ENCODE measurements at regions not wholly inside any gene's neighbourhood (a gene's known extent, or its start where the extent isn't known, plus 50 kb on each side); places are given as distances from the start of the nearest gene placed in this dataset.

GRCh38 chr2:198309081-198309480 is 504.7 kb downstream of the PLCL1 start:
- TF ChIP-seq EP300 (IDR thresholded peaks at IDR 0.05) (no peak), CTCF (IDR thresholded peaks at IDR 0.05) (no peak), POLR2AphosphoS5 (IDR thresholded peaks at IDR 0.05) (no peak), POLR2A (IDR thresholded peaks at IDR 0.05; ENCODE audit: low read depth) (no peak)
- Histone ChIP-seq H3K4me1 (no peaks in the 10 kb centered on the region), H3K9me3 (no peaks in the 10 kb centered on the region), H3K4me3 (no peak overlapping the region), H3K27me3 (peaks cover 0 to 19% (median 1%) of the 10 kb centered on the region in 4 donors), H3K27ac (replicated peaks in 1 of 4) (no peak overlapping the region), H3K36me3 (no peaks in the 10 kb centered on the region)
- intact Hi-C loops (cut with DNase I): no loop called here
- DNase-seq (ENCODE audit: extremely low spot score): no peak
- WGBS: 89% methylated on average over 1 of the region's 1 CpG

GRCh38 chr2:198308368-198308767 is 504.0 kb downstream of the PLCL1 start:
- no peak for DNase-seq (ENCODE audit: extremely low spot score)
- 79% methylated on average over 3 of the region's 3 CpGs for WGBS
- H3K9me3 ChIP-seq: no peaks in the 10 kb centered on the region
- no peak overlapping the region for H3K27ac ChIP-seq (replicated peaks in 1 of 4)
- no peak overlapping the region for H3K4me3 ChIP-seq
- no peaks in the 10 kb centered on the region for H3K4me1 ChIP-seq
- no peaks in the 10 kb centered on the region for H3K36me3 ChIP-seq
- H3K27me3 ChIP-seq: peaks cover 0 to 12% (median 1%) of the 10 kb centered on the region in 4 donors
- TF ChIP-seq POLR2AphosphoS5 (IDR thresholded peaks at IDR 0.05) (no peak), POLR2A (IDR thresholded peaks at IDR 0.05; ENCODE audit: low read depth) (no peak), CTCF (IDR thresholded peaks at IDR 0.05) (no peak), EP300 (IDR thresholded peaks at IDR 0.05) (no peak)
- intact Hi-C loops (cut with DNase I): no loop called here

- Histone ChIP-seq H3K36me3 (no peaks in the 10 kb centered on the region), H3K4me3 (no peak overlapping the region), H3K4me1 (no peaks in the 10 kb centered on the region), H3K27ac (replicated peaks in 1 of 4) (no peak overlapping the region), H3K27me3 (peaks cover 0 to 6% (median 1%) of the 10 kb centered on the region in 4 donors), H3K9me3 (no peaks in the 10 kb centered on the region)
- no peak for DNase-seq (ENCODE audit: extremely low spot score)
- intact Hi-C loops (cut with DNase I): no loop called here
- TF ChIP-seq POLR2AphosphoS5 (IDR thresholded peaks at IDR 0.05): no peak
- TF ChIP-seq CTCF (IDR thresholded peaks at IDR 0.05): no peak
- TF ChIP-seq EP300 (IDR thresholded peaks at IDR 0.05): no peak
- no peak for TF ChIP-seq POLR2A (IDR thresholded peaks at IDR 0.05; ENCODE audit: low read depth)
- 85% methylated on average over 3 of the region's 3 CpGs for WGBS
These were observed 502.7 kb downstream of the PLCL1 start for GRCh38 chr2:198307093-198307492.

- H3K4me1 ChIP-seq: no peaks in the 10 kb centered on the region
- H3K27ac ChIP-seq (replicated peaks in 1 of 4): no peak overlapping the region
- H3K4me3 ChIP-seq: no peak overlapping the region
- intact Hi-C loops (cut with DNase I): no loop called here
- no peak for TF ChIP-seq EP300 (IDR thresholded peaks at IDR 0.05)
- no peak for TF ChIP-seq POLR2AphosphoS5 (IDR thresholded peaks at IDR 0.05)
- TF ChIP-seq POLR2A (IDR thresholded peaks at IDR 0.05; ENCODE audit: low read depth): no peak
- TF ChIP-seq CTCF (IDR thresholded peaks at IDR 0.05): no peak
- WGBS: 79% methylated on average over 4 of the region's 4 CpGs
- H3K27me3 ChIP-seq: peaks cover 0 to 4% (median 1%) of the 10 kb centered on the region in 4 donors
- H3K9me3 ChIP-seq: no peaks in the 10 kb centered on the region
- no peak for DNase-seq (ENCODE audit: extremely low spot score)
- H3K36me3 ChIP-seq: no peaks in the 10 kb centered on the region
These were observed 500.5 kb downstream of the PLCL1 start for GRCh38 chr2:198304859-198305258.

- Histone ChIP-seq H3K36me3 (no peaks in the 10 kb centered on the region), H3K4me1 (peaks cover 0 to 8% (median 3%) of the 10 kb centered on the region in 4 donors), H3K4me3 (no peak overlapping the region), H3K9me3 (no peaks in the 10 kb centered on the region), H3K27ac (replicated peaks in 1 of 4) (no peak overlapping the region), H3K27me3 (no peaks in the 10 kb centered on the region)
- TF ChIP-seq POLR2AphosphoS5 (IDR thresholded peaks at IDR 0.05) (no peak), POLR2A (IDR thresholded peaks at IDR 0.05; ENCODE audit: low read depth) (no peak), EP300 (IDR thresholded peaks at IDR 0.05) (no peak), CTCF (IDR thresholded peaks at IDR 0.05) (no peak)
- intact Hi-C loops (cut with DNase I): loop anchor here (2.0 to 10.0 kb wide), 3 partner anchors 165 to 495 kb away; no protein-coding TSS in a partner anchor
- WGBS: 71% methylated on average over 2 of the region's 2 CpGs
- DNase-seq (ENCODE audit: extremely low spot score): no peak
These were observed 493.0 kb downstream of the PLCL1 start for GRCh38 chr2:198297350-198297749.

All from esophagus muscularis mucosa (tissue), 4 donors.